HCT116 (cell line): ENCODE measurements at regions not wholly inside any gene's neighbourhood (a gene's known extent, or its start where the extent isn't known, plus 50 kb on each side); places are given as distances from the start of the nearest gene placed in this dataset.
"Not testable (repeated sequence)": the region's sequence is repeated elsewhere in the genome, so short reads cannot be mapped to it uniquely, and the experiment has no call there.

Source experiments
- ATAC-seq: fragments of 200-7000 bp; cut with Tn5 transposase; 2 replicates; pipeline ENCODE4 v1.9.1; 2020; ENCODE audit warnings: mild to moderate bottlenecking, moderate library complexity
- BruUV-seq: library from RNA; stranded (reverse); fragments of 400-500 nt; replicated peaks from 2 replicates; lab custom pipeline; 2021; lab: Mats Ljungman, UMichigan
- CTCF ChIA-PET: fragments of 300-600 bp; sonication (Branson Sonifier 250); formaldehyde crosslinking; loops from one replicate; lab custom pipeline; 2021; ENCODE audit warnings: antibody characterized with exemption; lab: Charles Lee
- POLR2A ChIA-PET: fragments of 300-600, 350-600 bp; sonication (Branson Sonifier 250); formaldehyde crosslinking; loops from one replicate; lab custom pipeline; 2021; ENCODE audit warnings: antibody characterized with exemption; lab: Charles Lee
- RAD21 ChIA-PET, 2 experiments: fragments of 300-600 bp; sonication (Branson Sonifier 250); formaldehyde crosslinking; loops; one replicate each; lab custom pipeline; 2023; ENCODE audit warnings: low total read pairs in 2 of 2; ENCODE audit not compliant: uncharacterized antibody in 2 of 2, unreplicated experiment in 2 of 2, low non-redundant PET in 1 of 2; lab: Charles Lee
- DNase-seq: peaks from one replicate; pipeline ENCODE4 v3.0.0-alpha.2; 2010; ENCODE audit warnings: low read depth, low spot score
- H2AFZ ChIP-seq: fragments of 200-600 bp; shearing (Covaris generic), sonication (generic); 2 replicates; pipeline ENCODE4 v1.6.1; 2017; ENCODE audit warnings: low read depth, mixed run types, mixed read lengths, antibody characterized with exemption, low read length; ENCODE audit not compliant: poor library complexity, severe bottlenecking
- H3K27ac ChIP-seq: 2 replicates; pipeline ENCODE4 v1.5.1; 2012; ENCODE audit warnings: low read depth, low read length
- H3K27me3 ChIP-seq: fragments of 200-600 bp; sonication (generic); 2 replicates; pipeline ENCODE4 v1.6.1; 2016; ENCODE audit warnings: mixed run types, low read length, mixed read lengths; ENCODE audit not compliant: insufficient read depth
- H3K36me3 ChIP-seq, 2 experiments: fragments of 200-500 bp in 1 of 2; fragments of 200-600 bp in 1 of 2; sonication (Bioruptor generic) in 1 of 2; sonication (generic) in 1 of 2; 2 replicates each; pipeline versions ENCODE4 v1.5.1 to v1.6.1; 2014 to 2016; ENCODE audit warnings: low read length in 2 of 2, inconsistent platforms in 1 of 2, mixed read lengths in 1 of 2, mixed run types in 1 of 2; ENCODE audit not compliant: insufficient read depth in 2 of 2, control insufficient read depth in 1 of 2
- H3K4me1 ChIP-seq, 2 experiments: fragments of 200-600 bp in 1 of 2; sonication (generic) in 1 of 2; 2 replicates each; pipeline versions ENCODE4 v1.5.1 to v1.6.1; 2012 to 2017; ENCODE audit warnings: low read length in 2 of 2, inconsistent platforms in 1 of 2, mild to moderate bottlenecking in 1 of 2, mixed read lengths in 1 of 2, mixed run types in 1 of 2, moderate library complexity in 1 of 2; ENCODE audit not compliant: insufficient read depth in 2 of 2, control insufficient read depth in 1 of 2
- H3K4me2 ChIP-seq: fragments of 200-600 bp; sonication (generic); 2 replicates; pipeline ENCODE4 v1.6.1; 2017; ENCODE audit warnings: mixed run types, low read length, mixed read lengths
- H3K4me3 ChIP-seq, 2 experiments: fragments of 200-600 bp in 1 of 2; sonication (generic) in 1 of 2; replicated peaks in 1 of 2; 2 replicates each; pipeline ENCODE4 v1.5.1; 2011 to 2016; ENCODE audit warnings: low read length in 2 of 2, control low read depth in 1 of 2, low read depth in 1 of 2, mild to moderate bottlenecking in 1 of 2, mixed read lengths in 1 of 2, mixed run types in 1 of 2
- H3K79me2 ChIP-seq: fragments of 200-600 bp; sonication (generic); 2 replicates; pipeline ENCODE4 v1.6.1; 2017; ENCODE audit warnings: mild to moderate bottlenecking, mixed run types, low read length, moderate library complexity, mixed read lengths; ENCODE audit not compliant: insufficient read depth
- H3K9ac ChIP-seq: fragments of 200-600 bp; sonication (generic); 2 replicates; pipeline ENCODE4 v1.6.1; 2016; ENCODE audit warnings: low read length, mixed read lengths
- H3K9me2 ChIP-seq: fragments of 200-600 bp; sonication (generic), shearing (Covaris generic); 2 replicates; pipeline ENCODE4 v1.6.1; 2017; ENCODE audit warnings: mixed run types, mild to moderate bottlenecking, moderate library complexity; ENCODE audit not compliant: insufficient read depth
- H3K9me3 ChIP-seq, 2 experiments: fragments of 200-500 bp in 1 of 2; fragments of 200-600 bp in 1 of 2; sonication (Bioruptor generic) in 1 of 2; sonication (generic) in 1 of 2; 2 replicates each; pipeline ENCODE4 v1.6.1; 2014 to 2017; ENCODE audit warnings: low read length in 2 of 2, mixed read lengths in 2 of 2, inconsistent platforms in 1 of 2, low read depth in 1 of 2, mild to moderate bottlenecking in 1 of 2, mixed run types in 1 of 2, moderate library complexity in 1 of 2; ENCODE audit not compliant: control insufficient read depth in 1 of 2, insufficient read depth in 1 of 2
- H4K20me1 ChIP-seq: fragments of 200-600 bp; sonication (generic), shearing (Covaris generic); 2 replicates; pipeline ENCODE4 v1.6.1; 2017; ENCODE audit warnings: mixed run types, mild to moderate bottlenecking, moderate library complexity; ENCODE audit not compliant: insufficient read depth
- EGR1 ChIP-seq: IDR thresholded peaks from 2 replicates; pipeline ENCODE4 v1.6.1; 2012; ENCODE audit warnings: low read depth
- ELF1 ChIP-seq: IDR thresholded peaks from 2 replicates; pipeline ENCODE4 v1.6.1; 2012; ENCODE audit warnings: low read depth, borderline replicate concordance
- EZH2 ChIP-seq: fragments of 200-600 bp; sonication (generic); IDR thresholded peaks from 2 replicates; pipeline ENCODE4 v1.6.1; 2017; ENCODE audit warnings: antibody characterized with exemption, mixed run types
- FOSL1 ChIP-seq: IDR thresholded peaks from 2 replicates; pipeline ENCODE4 v1.6.1; 2012; ENCODE audit warnings: low read depth
- JUND ChIP-seq: IDR thresholded peaks from 2 replicates; pipeline ENCODE4 v1.6.1; 2012
- POLR2A ChIP-seq: IDR thresholded peaks from 2 replicates; pipeline ENCODE4 v1.7.0; 2011; ENCODE audit warnings: borderline replicate concordance; ENCODE audit not compliant: insufficient read depth, insufficient read length; ENCODE audit errors: extremely low read depth
- POLR2AphosphoS5 ChIP-seq: IDR thresholded peaks from 2 replicates; pipeline ENCODE4 v1.6.1; 2011; ENCODE audit warnings: mild to moderate bottlenecking, low read depth, low read length, moderate library complexity
- RAD21 ChIP-seq: IDR thresholded peaks from 2 replicates; pipeline ENCODE4 v1.6.1; 2012; ENCODE audit warnings: low read depth, mild to moderate bottlenecking
- SIN3A ChIP-seq: IDR thresholded peaks from 2 replicates; pipeline ENCODE4 v1.6.1; 2012; ENCODE audit warnings: low read depth
- SP1 ChIP-seq: IDR thresholded peaks from 2 replicates; pipeline ENCODE4 v1.6.1; 2012; ENCODE audit warnings: low read depth
- SRF ChIP-seq: IDR thresholded peaks from 2 replicates; pipeline ENCODE4 v1.6.1; 2012; ENCODE audit warnings: low read depth
- TCF7L2 ChIP-seq: IDR thresholded peaks from 2 replicates; pipeline ENCODE4 v1.7.0; 2011; ENCODE audit warnings: borderline replicate concordance, inconsistent platforms; ENCODE audit not compliant: insufficient read depth, insufficient read length; ENCODE audit errors: extremely low read depth
- YY1 ChIP-seq: IDR thresholded peaks from 2 replicates; pipeline ENCODE4 v1.6.1; 2011; ENCODE audit warnings: low read length, low read depth, moderate library complexity, mild to moderate bottlenecking; ENCODE audit not compliant: insufficient replicate concordance; ENCODE audit errors: extremely low read depth
- ZFX ChIP-seq: fragments of 450-650 bp; IDR thresholded peaks from 2 replicates; pipeline ENCODE4 v1.6.1; 2017
- ZNF274 ChIP-seq: fragments of 200-500 bp; sonication (Bioruptor generic); IDR thresholded peaks from 2 replicates; pipeline ENCODE4 v1.6.1; 2014; ENCODE audit warnings: mild to moderate bottlenecking, low read depth, low read length, inconsistent platforms
- intact Hi-C: fragments of 100-400 bp; cut with micrococcal nuclease; formaldehyde crosslinking; loops from 2 replicates; pipeline ENCODE4 v1.10.0; 2022
- TF ChIP-seq, protein P1 (sequence below): IDR thresholded peaks from 2 replicates; pipeline ENCODE4 v1.6.1; 2012; ENCODE audit warnings: low read depth
- TF ChIP-seq, protein P2 (sequence below): IDR thresholded peaks from 2 replicates; pipeline ENCODE4 v1.6.1; 2011; ENCODE audit warnings: mild to moderate bottlenecking, low read length, moderate library complexity; ENCODE audit not compliant: insufficient replicate concordance; ENCODE audit errors: extremely low read depth
- TF ChIP-seq, protein P3 (sequence below): IDR thresholded peaks from 2 replicates; pipeline ENCODE4 v1.6.1; 2012

DNA sequence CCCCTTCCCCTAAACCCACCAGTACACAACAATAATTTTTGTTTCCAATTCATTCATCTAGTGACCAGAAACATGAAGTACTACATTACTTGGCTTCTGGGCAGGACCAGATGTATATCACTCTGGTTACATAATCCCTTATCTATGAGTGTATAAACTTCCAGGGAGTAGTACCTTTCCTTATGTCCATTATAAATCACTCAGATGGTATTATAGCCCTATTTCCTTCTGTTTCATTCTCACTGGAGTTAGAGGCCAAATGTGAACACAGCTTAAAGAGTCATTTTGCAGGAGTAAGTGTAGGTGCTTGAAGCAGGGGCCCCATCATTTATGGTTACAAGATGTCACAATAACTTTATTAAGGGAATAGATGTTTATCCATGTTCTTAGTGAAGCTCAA lies 894.4 kb upstream of the NXPH2 start:
- Histone ChIP-seq H3K79me2 (no peaks in the 10 kb centered on the region), H3K9me2 (no peaks in the 10 kb centered on the region), H3K4me1 (no peaks in the 10 kb centered on the region), H4K20me1 (no peaks in the 10 kb centered on the region), H3K4me3 (no peak overlapping the region), H3K27ac (no peak overlapping the region), H3K4me2 (no peak overlapping the region), H3K36me3 (no peaks in the 10 kb centered on the region), H2AFZ (no peak overlapping the region), H3K9ac (no peak overlapping the region), H3K9me3 (no peaks in the 10 kb centered on the region), H3K27me3 (no peaks in the 10 kb centered on the region)
- DNase-seq, result no peak
- no peak for ATAC-seq
- BruUV-seq, result no TSS peak
- RAD21 ChIA-PET, result no interaction called here
- intact Hi-C loops, result no loop called here
- CTCF ChIA-PET, result no interaction called here
- TF ChIP-seq ELF1, result no peak
- TF ChIP-seq SP1, result no peak
- no peak for TF ChIP-seq EZH2
- TF ChIP-seq EGR1, result no peak
- no peak for TF ChIP-seq JUND
- no peak for TF ChIP-seq SRF
- TF ChIP-seq TCF7L2, result no peak
- TF ChIP-seq, protein P1, sequence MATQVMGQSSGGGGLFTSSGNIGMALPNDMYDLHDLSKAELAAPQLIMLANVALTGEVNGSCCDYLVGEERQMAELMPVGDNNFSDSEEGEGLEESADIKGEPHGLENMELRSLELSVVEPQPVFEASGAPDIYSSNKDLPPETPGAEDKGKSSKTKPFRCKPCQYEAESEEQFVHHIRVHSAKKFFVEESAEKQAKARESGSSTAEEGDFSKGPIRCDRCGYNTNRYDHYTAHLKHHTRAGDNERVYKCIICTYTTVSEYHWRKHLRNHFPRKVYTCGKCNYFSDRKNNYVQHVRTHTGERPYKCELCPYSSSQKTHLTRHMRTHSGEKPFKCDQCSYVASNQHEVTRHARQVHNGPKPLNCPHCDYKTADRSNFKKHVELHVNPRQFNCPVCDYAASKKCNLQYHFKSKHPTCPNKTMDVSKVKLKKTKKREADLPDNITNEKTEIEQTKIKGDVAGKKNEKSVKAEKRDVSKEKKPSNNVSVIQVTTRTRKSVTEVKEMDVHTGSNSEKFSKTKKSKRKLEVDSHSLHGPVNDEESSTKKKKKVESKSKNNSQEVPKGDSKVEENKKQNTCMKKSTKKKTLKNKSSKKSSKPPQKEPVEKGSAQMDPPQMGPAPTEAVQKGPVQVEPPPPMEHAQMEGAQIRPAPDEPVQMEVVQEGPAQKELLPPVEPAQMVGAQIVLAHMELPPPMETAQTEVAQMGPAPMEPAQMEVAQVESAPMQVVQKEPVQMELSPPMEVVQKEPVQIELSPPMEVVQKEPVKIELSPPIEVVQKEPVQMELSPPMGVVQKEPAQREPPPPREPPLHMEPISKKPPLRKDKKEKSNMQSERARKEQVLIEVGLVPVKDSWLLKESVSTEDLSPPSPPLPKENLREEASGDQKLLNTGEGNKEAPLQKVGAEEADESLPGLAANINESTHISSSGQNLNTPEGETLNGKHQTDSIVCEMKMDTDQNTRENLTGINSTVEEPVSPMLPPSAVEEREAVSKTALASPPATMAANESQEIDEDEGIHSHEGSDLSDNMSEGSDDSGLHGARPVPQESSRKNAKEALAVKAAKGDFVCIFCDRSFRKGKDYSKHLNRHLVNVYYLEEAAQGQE, result no peak
- TF ChIP-seq, protein P2, sequence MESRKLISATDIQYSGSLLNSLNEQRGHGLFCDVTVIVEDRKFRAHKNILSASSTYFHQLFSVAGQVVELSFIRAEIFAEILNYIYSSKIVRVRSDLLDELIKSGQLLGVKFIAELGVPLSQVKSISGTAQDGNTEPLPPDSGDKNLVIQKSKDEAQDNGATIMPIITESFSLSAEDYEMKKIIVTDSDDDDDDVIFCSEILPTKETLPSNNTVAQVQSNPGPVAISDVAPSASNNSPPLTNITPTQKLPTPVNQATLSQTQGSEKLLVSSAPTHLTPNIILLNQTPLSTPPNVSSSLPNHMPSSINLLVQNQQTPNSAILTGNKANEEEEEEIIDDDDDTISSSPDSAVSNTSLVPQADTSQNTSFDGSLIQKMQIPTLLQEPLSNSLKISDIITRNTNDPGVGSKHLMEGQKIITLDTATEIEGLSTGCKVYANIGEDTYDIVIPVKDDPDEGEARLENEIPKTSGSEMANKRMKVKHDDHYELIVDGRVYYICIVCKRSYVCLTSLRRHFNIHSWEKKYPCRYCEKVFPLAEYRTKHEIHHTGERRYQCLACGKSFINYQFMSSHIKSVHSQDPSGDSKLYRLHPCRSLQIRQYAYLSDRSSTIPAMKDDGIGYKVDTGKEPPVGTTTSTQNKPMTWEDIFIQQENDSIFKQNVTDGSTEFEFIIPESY, result no peak
- TF ChIP-seq POLR2A, result no peak
- no peak for TF ChIP-seq ZFX
- TF ChIP-seq POLR2AphosphoS5, result no peak
- no peak for TF ChIP-seq RAD21
- no peak for TF ChIP-seq ZNF274
- TF ChIP-seq SIN3A, result no peak
- no peak for TF ChIP-seq FOSL1
- TF ChIP-seq YY1, result no peak
- TF ChIP-seq, protein P3, sequence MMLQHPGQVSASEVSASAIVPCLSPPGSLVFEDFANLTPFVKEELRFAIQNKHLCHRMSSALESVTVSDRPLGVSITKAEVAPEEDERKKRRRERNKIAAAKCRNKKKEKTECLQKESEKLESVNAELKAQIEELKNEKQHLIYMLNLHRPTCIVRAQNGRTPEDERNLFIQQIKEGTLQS, result no peak
- POLR2A ChIA-PET, result no interaction called here

DNA sequence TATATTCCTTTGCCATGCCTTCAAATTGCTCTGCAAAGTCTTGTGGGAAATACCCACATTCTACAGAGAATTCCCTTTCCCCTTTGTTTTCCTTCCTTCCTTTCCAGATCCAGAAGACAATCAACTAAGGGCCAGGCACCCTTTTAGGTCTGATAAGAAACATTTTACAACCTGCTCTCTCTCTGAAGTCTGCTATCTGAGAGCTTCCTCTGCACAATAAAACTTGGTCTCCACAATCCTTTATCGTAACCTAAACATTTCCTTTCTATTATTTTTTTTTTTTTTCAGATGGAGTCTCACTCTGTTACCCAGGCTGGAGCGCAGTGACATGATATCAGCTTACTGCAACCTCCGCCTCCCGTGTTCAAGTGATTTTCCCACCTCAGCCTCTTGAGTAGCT lies 893.3 kb upstream of the NXPH2 start:
- CTCF ChIA-PET, H2AFZ ChIP-seq, H4K20me1 ChIP-seq, H3K4me2 ChIP-seq, RAD21 ChIA-PET, H3K9me3 ChIP-seq, H3K36me3 ChIP-seq, POLR2A ChIA-PET, H3K4me3 ChIP-seq, H3K79me2 ChIP-seq, H3K27ac ChIP-seq, H3K9ac ChIP-seq, H3K4me1 ChIP-seq, H3K9me2 ChIP-seq, H3K27me3 ChIP-seq, ATAC-seq, intact Hi-C loops, BruUV-seq, DNase-seq: not testable (repeated sequence)
